PFSK-1 (cell line): ENCODE measurements at regions not wholly inside any gene's neighbourhood (a gene's known extent, or its start where the extent isn't known, plus 50 kb on each side); places are given as distances from the start of the nearest gene placed in this dataset.

Source experiments
- POLR2AphosphoS5 ChIP-seq: IDR thresholded peaks from 2 replicates; pipeline ENCODE4 v1.6.1; 2012; ENCODE audit warnings: low read depth, mild to moderate bottlenecking, control low read depth, low read length, moderate library complexity
- TAF1 ChIP-seq: IDR thresholded peaks from 2 replicates; pipeline ENCODE4 v1.6.1; 2012; ENCODE audit warnings: low read length, control low read depth, borderline replicate concordance; ENCODE audit not compliant: insufficient read depth

- TF ChIP-seq POLR2AphosphoS5 (no peak), TAF1 (no peak)
Measured at GRCh38 chr10:4457597-4457996, 368.4 kb upstream of the AKR1E2 start.
